ENCODE measurements at regions not wholly inside any gene's neighbourhood (a gene's known extent, or its start where the extent isn't known, plus 50 kb on each side); places are given as distances from the start of the nearest gene placed in this dataset.
"Not testable (repeated sequence)": the region's sequence is repeated elsewhere in the genome, so short reads cannot be mapped to it uniquely, and the experiment has no call there.

DNA sequence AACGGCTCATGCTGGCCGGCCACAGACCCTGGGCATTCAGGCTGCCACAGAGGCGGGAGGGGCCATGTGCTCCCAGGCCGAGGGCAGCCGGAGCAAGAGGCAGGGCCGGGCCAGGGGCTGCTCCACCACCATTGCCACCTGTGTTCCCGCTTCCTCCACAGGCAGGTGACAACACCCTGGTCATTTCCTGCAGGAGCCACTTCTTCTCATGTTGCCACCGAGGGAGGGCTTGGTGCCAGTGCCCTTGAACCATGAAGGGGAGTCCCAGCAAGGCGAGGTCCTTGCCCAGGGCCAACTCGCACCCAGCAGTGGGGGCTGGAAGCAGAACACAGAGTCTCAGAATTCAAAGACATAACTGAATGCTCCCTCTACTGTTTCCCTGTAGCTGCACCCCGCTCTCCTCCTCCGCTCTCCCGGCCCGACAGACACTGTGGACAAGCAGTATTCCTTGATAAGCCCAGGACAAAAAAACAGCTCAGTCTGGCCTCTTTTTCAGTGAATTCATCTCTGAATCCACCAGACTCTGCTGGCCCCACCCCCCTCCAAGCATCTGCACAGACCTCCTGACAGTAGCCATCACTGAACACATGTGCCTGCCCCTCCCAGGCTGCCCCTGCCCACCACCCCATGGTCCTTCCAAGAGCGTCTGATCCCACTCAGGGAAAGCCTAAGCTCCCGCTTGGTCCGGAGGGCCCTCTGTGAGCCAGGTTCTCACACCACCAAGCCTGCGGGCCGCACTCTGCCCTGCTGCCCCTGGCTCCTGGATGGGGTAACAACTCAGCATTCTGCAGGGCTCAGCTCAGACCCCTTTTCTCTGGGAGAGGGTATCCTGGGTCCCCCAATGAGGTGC lies 1074.9 kb downstream of the RPIA start:
- H3K4me1 Mint-ChIP-seq; H3K27ac Mint-ChIP-seq; H3K27me3 Mint-ChIP-seq (ENCODE audit: low read depth); H3K4me3 Mint-ChIP-seq: not testable (repeated sequence)
- Mint-ChIP-seq H3K9me3 (peaks cover 60% of the 10 kb centered on the region), H3K36me3 (peaks cover 12% of the 10 kb centered on the region)
- peak in 1 of 2 experiments; percentile 18 for DNase-seq (ENCODE audit: low spot score in 2 of 2, unreplicated experiment in 2 of 2)

DNA sequence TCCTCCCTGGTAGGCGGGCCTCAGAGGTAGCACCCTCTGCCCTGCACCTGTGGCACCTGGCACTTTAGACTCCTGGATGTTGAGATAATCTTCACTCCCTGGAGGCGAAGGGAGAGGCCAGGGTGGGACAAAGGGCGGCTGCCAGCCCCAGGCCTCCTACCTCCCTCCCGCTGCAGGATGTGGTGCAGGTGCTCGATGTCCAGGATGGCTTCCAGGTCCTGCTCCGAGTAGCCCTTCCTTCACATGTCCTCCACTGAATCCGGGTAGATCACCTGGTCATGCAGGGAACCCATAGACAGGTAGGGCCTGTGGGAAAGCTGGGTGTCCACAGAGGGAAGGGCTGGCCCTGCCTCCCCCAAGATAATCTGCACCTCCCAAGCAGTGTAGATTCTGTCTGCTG lies 1075.6 kb downstream of the RPIA start:
- peaks cover 62% of the 10 kb centered on the region for H3K9me3 Mint-ChIP-seq
- H3K27me3 Mint-ChIP-seq (ENCODE audit: low read depth); H3K4me3 Mint-ChIP-seq; H3K27ac Mint-ChIP-seq; H3K4me1 Mint-ChIP-seq: not testable (repeated sequence)
- H3K36me3 Mint-ChIP-seq = peaks cover 13% of the 10 kb centered on the region
- DNase-seq (ENCODE audit: low spot score in 2 of 2, unreplicated experiment in 2 of 2) = peak in 1 of 2 experiments; percentile 13

- peaks cover 13% of the 10 kb centered on the region for H3K36me3 Mint-ChIP-seq
Observed at GRCh38 chr2:89767572-89768435, 1076.3 kb downstream of the RPIA start.

DNA sequence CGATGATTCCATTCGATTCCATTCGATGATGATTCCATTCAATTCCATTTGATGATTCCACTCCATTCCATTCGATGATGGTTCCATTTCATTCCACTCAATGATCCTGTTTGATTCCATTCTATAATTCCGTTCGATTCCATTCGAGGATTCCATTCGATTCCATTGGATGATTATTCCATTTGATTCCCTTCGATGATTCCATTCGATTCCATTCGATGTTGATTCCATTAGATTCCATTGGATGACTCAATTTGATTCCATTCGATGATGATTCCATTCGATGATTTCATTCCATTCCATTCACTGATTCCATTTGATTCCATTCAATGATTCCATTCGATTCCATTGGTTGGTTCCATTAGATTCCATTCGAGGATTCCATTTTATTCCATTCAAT lies 1084.4 kb downstream of the RPIA start:
- peaks cover 53% of the 10 kb centered on the region for H3K36me3 Mint-ChIP-seq
- H3K27ac Mint-ChIP-seq = no peak overlapping the region
- no peak for DNase-seq (ENCODE audit: low spot score in 2 of 2, unreplicated experiment in 2 of 2)
- no peaks in the 10 kb centered on the region for H3K27me3 Mint-ChIP-seq (ENCODE audit: low read depth)
- H3K4me1 Mint-ChIP-seq = no peaks in the 10 kb centered on the region
- TF ChIP-seq, protein P1, sequence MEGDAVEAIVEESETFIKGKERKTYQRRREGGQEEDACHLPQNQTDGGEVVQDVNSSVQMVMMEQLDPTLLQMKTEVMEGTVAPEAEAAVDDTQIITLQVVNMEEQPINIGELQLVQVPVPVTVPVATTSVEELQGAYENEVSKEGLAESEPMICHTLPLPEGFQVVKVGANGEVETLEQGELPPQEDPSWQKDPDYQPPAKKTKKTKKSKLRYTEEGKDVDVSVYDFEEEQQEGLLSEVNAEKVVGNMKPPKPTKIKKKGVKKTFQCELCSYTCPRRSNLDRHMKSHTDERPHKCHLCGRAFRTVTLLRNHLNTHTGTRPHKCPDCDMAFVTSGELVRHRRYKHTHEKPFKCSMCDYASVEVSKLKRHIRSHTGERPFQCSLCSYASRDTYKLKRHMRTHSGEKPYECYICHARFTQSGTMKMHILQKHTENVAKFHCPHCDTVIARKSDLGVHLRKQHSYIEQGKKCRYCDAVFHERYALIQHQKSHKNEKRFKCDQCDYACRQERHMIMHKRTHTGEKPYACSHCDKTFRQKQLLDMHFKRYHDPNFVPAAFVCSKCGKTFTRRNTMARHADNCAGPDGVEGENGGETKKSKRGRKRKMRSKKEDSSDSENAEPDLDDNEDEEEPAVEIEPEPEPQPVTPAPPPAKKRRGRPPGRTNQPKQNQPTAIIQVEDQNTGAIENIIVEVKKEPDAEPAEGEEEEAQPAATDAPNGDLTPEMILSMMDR (IDR thresholded peaks at IDR 0.05; ENCODE audit: unreplicated experiment) = no peak
- H3K9me3 Mint-ChIP-seq = peaks cover 94% of the 10 kb centered on the region
- H3K4me3 Mint-ChIP-seq = no peak overlapping the region

More at GRCh38 chr2:89767572-89768435, 1076.3 kb downstream of the RPIA start:
- H3K9me3 Mint-ChIP-seq = peaks cover 61% of the 10 kb centered on the region
- no peaks in the 10 kb centered on the region for H3K4me1 Mint-ChIP-seq
- TF ChIP-seq, protein P1 (IDR thresholded peaks at IDR 0.05; ENCODE audit: unreplicated experiment) = no peak
- H3K4me3 Mint-ChIP-seq = no peak overlapping the region
- peak in 1 of 2 experiments; percentile 22 for DNase-seq (ENCODE audit: low spot score in 2 of 2, unreplicated experiment in 2 of 2)
- no peak overlapping the region for H3K27ac Mint-ChIP-seq
- H3K27me3 Mint-ChIP-seq (ENCODE audit: low read depth) = no peaks in the 10 kb centered on the region

DNA sequence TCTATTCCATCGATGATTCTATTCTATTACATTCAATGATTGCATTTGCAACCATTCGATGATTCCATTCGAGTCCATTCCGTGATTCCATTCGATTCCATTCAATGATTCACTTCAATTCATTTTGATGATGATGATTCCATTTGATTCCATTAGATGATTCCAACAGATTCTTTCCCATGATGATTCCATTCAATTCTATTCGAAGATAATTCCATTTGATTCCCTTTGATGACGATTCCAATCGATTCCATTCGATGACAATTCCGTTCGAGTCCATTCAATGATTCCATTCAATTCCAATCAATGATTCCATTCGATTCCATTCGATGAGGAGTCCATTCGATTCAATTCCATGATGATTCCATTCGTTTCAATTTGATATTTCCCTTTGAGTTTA lies 1088.8 kb downstream of the RPIA start:
- Mint-ChIP-seq H3K9me3 (peaks cover 96% of the 10 kb centered on the region), H3K4me1 (no peaks in the 10 kb centered on the region), H3K27me3 (ENCODE audit: low read depth) (no peaks in the 10 kb centered on the region), H3K27ac (no peak overlapping the region), H3K4me3 (no peak overlapping the region), H3K36me3 (peaks cover 69% of the 10 kb centered on the region)
- TF ChIP-seq, protein P1 (IDR thresholded peaks at IDR 0.05; ENCODE audit: unreplicated experiment) = no peak
- DNase-seq (ENCODE audit: low spot score in 2 of 2, unreplicated experiment in 2 of 2) = no peak

DNA sequence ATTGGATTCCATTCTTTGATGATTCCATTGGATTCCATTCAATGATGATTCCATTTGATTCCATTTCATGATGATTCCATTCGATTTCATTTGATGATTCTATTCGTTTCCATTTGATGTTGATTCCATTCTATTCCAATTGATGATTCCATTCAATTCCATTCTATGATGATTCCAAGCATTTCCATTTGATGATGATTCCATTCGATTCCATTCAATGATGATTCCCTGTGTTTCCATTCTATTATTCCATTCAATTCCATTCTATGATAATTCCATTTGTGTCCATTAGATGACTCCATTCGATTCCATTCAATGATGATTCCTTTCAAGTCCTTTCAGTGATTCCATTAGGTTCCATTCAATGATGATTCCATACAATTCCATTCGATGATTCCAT lies 1090.5 kb downstream of the RPIA start:
- TF ChIP-seq, protein P1 (IDR thresholded peaks at IDR 0.05; ENCODE audit: unreplicated experiment) = no peak
- Mint-ChIP-seq H3K36me3 (peaks cover 59% of the 10 kb centered on the region), H3K4me3 (no peak overlapping the region), H3K27ac (no peak overlapping the region), H3K27me3 (ENCODE audit: low read depth) (no peaks in the 10 kb centered on the region), H3K4me1 (no peaks in the 10 kb centered on the region), H3K9me3 (peaks cover 87% of the 10 kb centered on the region)
- no peak for DNase-seq (ENCODE audit: low spot score in 2 of 2, unreplicated experiment in 2 of 2)

All from mesothelial cell of epicardium (in vitro differentiated cells).